Liver (tissue), 8 donors: ENCODE measurements at regions not wholly inside any gene's neighbourhood (a gene's known extent, or its start where the extent isn't known, plus 50 kb on each side); places are given as distances from the start of the nearest gene placed in this dataset.

Experiments
- DNase-seq: peaks from one replicate; pipeline ENCODE4 v3.0.0-alpha.2; 2017; ENCODE audit warnings: low spot score
- H3K27ac ChIP-seq, 2 donors: one replicate each; pipeline ENCODE4 v1.7.0; 2013; ENCODE audit warnings: inconsistent platforms in 2 of 2, low read length in 2 of 2, control low read depth in 1 of 2, low read depth in 1 of 2, mild to moderate bottlenecking in 1 of 2
- H3K27me3 ChIP-seq, 4 donors: one replicate each; pipeline versions ENCODE4 v1.6.1 to v1.7.0; 2013; ENCODE audit warnings: low read length in 3 of 4, inconsistent platforms in 1 of 4, mild to moderate bottlenecking in 1 of 4, moderate library complexity in 1 of 4; ENCODE audit not compliant: control insufficient read depth in 4 of 4, insufficient read depth in 4 of 4
- H3K36me3 ChIP-seq, 4 donors: one replicate each; pipeline versions ENCODE4 v1.6.1 to v1.7.0; 2013; ENCODE audit warnings: low read length in 3 of 4, mild to moderate bottlenecking in 3 of 4, low read depth in 1 of 4, moderate library complexity in 1 of 4; ENCODE audit not compliant: control insufficient read depth in 4 of 4, insufficient read depth in 3 of 4
- H3K4me1 ChIP-seq, 4 donors: one replicate each; pipeline versions ENCODE4 v1.6.1 to v1.7.0; 2013; ENCODE audit warnings: low read length in 3 of 4, mild to moderate bottlenecking in 3 of 4, moderate library complexity in 1 of 4; ENCODE audit not compliant: control insufficient read depth in 4 of 4, insufficient read depth in 4 of 4
- H3K4me3 ChIP-seq, 3 donors: one replicate each; pipeline versions ENCODE4 v1.6.1 to v1.7.0; 2013; ENCODE audit warnings: low read length in 3 of 3, control low read depth in 1 of 3, low read depth in 1 of 3, mild to moderate bottlenecking in 1 of 3
- H3K9ac ChIP-seq, 2 donors: one replicate each; pipeline ENCODE4 v1.7.0; 2013; ENCODE audit warnings: low read length in 2 of 2, mild to moderate bottlenecking in 2 of 2, moderate library complexity in 2 of 2, control low read depth in 1 of 2, low read depth in 1 of 2
- H3K9me3 ChIP-seq, 4 donors: one replicate each; pipeline versions ENCODE4 v1.6.1 to v1.7.0; 2013; ENCODE audit warnings: low read length in 3 of 4; ENCODE audit not compliant: control insufficient read depth in 4 of 4
- CTCF ChIP-seq: fragments of 150-350 bp; IDR thresholded peaks from 2 replicates; pipeline ENCODE4 v1.5.1; 2017; ENCODE audit warnings: improper control_type of control experiment, low read depth, low read length; ENCODE audit not compliant: missing input control
- EGR1 ChIP-seq, 2 donors: IDR thresholded peaks; 2 replicates each; pipeline ENCODE4 v1.6.1; 2016 to 2018; ENCODE audit warnings: antibody characterized with exemption in 2 of 2, low read depth in 2 of 2
- FOXA1 ChIP-seq: IDR thresholded peaks from 2 replicates; pipeline ENCODE4 v1.6.1; 2016; ENCODE audit warnings: antibody characterized with exemption
- FOXA2 ChIP-seq: IDR thresholded peaks from 2 replicates; pipeline ENCODE4 v1.6.1; 2016; ENCODE audit warnings: antibody characterized with exemption
- GABPA ChIP-seq, 2 donors: IDR thresholded peaks in 1 of 2; conservative IDR thresholded peaks in 1 of 2; 2 replicates each; pipeline ENCODE4 v1.6.1; 2016; ENCODE audit warnings: antibody characterized with exemption in 2 of 2, mild to moderate bottlenecking in 1 of 2, moderate library complexity in 1 of 2
- HNF4A ChIP-seq, 2 donors: conservative IDR thresholded peaks; 2 replicates each; pipeline ENCODE4 v1.6.1; 2016; ENCODE audit warnings: antibody characterized with exemption in 2 of 2, mild to moderate bottlenecking in 2 of 2
- HNF4G ChIP-seq: IDR thresholded peaks from 2 replicates; pipeline ENCODE4 v1.6.1; 2016; ENCODE audit warnings: antibody characterized with exemption
- JUND ChIP-seq, 2 donors: IDR thresholded peaks; 2 replicates each; pipeline ENCODE4 v1.6.1; 2016; ENCODE audit warnings: antibody characterized with exemption in 2 of 2
- REST ChIP-seq: IDR thresholded peaks from 2 replicates; pipeline ENCODE4 v1.6.1; 2016; ENCODE audit warnings: antibody characterized with exemption, mild to moderate bottlenecking
- RXRA ChIP-seq, 2 donors: IDR thresholded peaks; 2 replicates each; pipeline ENCODE4 v1.6.1; 2017 to 2018; ENCODE audit warnings: antibody characterized with exemption in 2 of 2, mild to moderate bottlenecking in 1 of 2
- SP1 ChIP-seq: IDR thresholded peaks from 2 replicates; pipeline ENCODE4 v1.6.1; 2018; ENCODE audit warnings: antibody characterized with exemption, mild to moderate bottlenecking
- TAF1 ChIP-seq: conservative IDR thresholded peaks from 2 replicates; pipeline ENCODE4 v1.6.1; 2016; ENCODE audit warnings: antibody characterized with exemption, mild to moderate bottlenecking
- WGBS: extraction: QIAGEN DNeasy Blood & Tissue Kit; methylation state at CpG from one replicate; pipeline ENCODE4 v1.1.7; 2013; 5-methylcytosine and 5-hydroxymethylcytosine counted together
- donor health status: healthy.
- donor health status: healthy.
- donor health status: healthy.
- donor health status: healthy.
- donor health status: healthy.

- no peaks in the 10 kb centered on the region for H3K27me3 ChIP-seq
- no peak for DNase-seq
- no peak overlapping the region for H3K27ac ChIP-seq
- H3K4me3 ChIP-seq, result no peak overlapping the region
- WGBS, result 96% methylated on average over 5 of the region's 5 CpGs
- H3K9ac ChIP-seq, result no peak overlapping the region
- no peaks in the 10 kb centered on the region for H3K9me3 ChIP-seq
- H3K4me1 ChIP-seq, result no peaks in the 10 kb centered on the region
- TF ChIP-seq FOXA2 (no peak), REST (no peak), TAF1 (no peak)
- no peaks in the 10 kb centered on the region for H3K36me3 ChIP-seq
Observed at GRCh38 chr6:14552891-14553290, 435.3 kb downstream of the CD83 start.

GRCh38 chr6:14553515-14553914 is 435.9 kb downstream of the CD83 start:
- H3K4me1 ChIP-seq, result no peaks in the 10 kb centered on the region
- DNase-seq, result no peak
- 97% methylated on average over 8 of the region's 8 CpGs for WGBS

GRCh38 chr6:14555804-14556203 is 438.2 kb downstream of the CD83 start:
- H3K27ac ChIP-seq, result no peak overlapping the region
- WGBS, result 83% methylated on average over 6 of the region's 6 CpGs
- no peak for DNase-seq
- H3K4me1 ChIP-seq, result peaks cover 5 to 13% (median 12%) of the 10 kb centered on the region in 4 donors
- no peaks in the 10 kb centered on the region for H3K27me3 ChIP-seq
- no peak for TF ChIP-seq JUND (IDR thresholded peaks at IDR 0.05)
- no peak for TF ChIP-seq HNF4A (conservative IDR thresholded peaks at IDR 0.05)
- no peak for TF ChIP-seq FOXA2
- no peak for TF ChIP-seq TAF1
- H3K9me3 ChIP-seq, result no peaks in the 10 kb centered on the region
- H3K4me3 ChIP-seq, result no peak overlapping the region
- H3K36me3 ChIP-seq, result no peaks in the 10 kb centered on the region
- no peak overlapping the region for H3K9ac ChIP-seq

More at GRCh38 chr6:14553515-14553914, 435.9 kb downstream of the CD83 start:
- H3K27me3 ChIP-seq, result no peaks in the 10 kb centered on the region
- H3K9ac ChIP-seq, result no peak overlapping the region
- TF ChIP-seq EGR1 (IDR thresholded peaks at IDR 0.05; ENCODE audit: low read depth in 2 of 2) (no peak), CTCF (no peak), HNF4G (no peak), FOXA1 (no peak), SP1 (no peak), FOXA2 (no peak), RXRA (IDR thresholded peaks at IDR 0.05) (no peak), GABPA (IDR thresholded peaks at IDR 0.05 in 1 of 2, conservative IDR thresholded peaks at IDR 0.05 in 1 of 2) (no peak)
- H3K27ac ChIP-seq, result no peak overlapping the region
- no peaks in the 10 kb centered on the region for H3K9me3 ChIP-seq
- no peak overlapping the region for H3K4me3 ChIP-seq
- no peaks in the 10 kb centered on the region for H3K36me3 ChIP-seq
